Fibroblast of the aortic adventitia (primary cell): ENCODE measurements at regions not wholly inside any gene's neighbourhood (a gene's known extent, or its start where the extent isn't known, plus 50 kb on each side); places are given as distances from the start of the nearest gene placed in this dataset.

Experiments
- DNase-seq: peaks from one replicate; pipeline ENCODE4 v3.0.0-alpha.2; 2010; ENCODE audit warnings: low read depth
- H3K4me3 ChIP-seq: 2 replicates; pipeline ENCODE4 v1.5.1; 2011; ENCODE audit warnings: low read depth, mild to moderate bottlenecking, control low read depth, low read length, moderate library complexity
- CTCF ChIP-seq: IDR thresholded peaks from 2 replicates; pipeline ENCODE4 v1.5.1; 2011; ENCODE audit warnings: mild to moderate bottlenecking, low read length, control low read depth, inconsistent platforms; ENCODE audit not compliant: insufficient read depth

- no peak for DNase-seq
- TF ChIP-seq CTCF: no peak
- H3K4me3 ChIP-seq: no peak overlapping the region
Measured at GRCh38 chr17:49906531-49907136, 58.8 kb upstream of the TAC4 start.

GRCh38 chr17:49907279-49907678 lies 59.4 kb upstream of the TAC4 start:
- DNase-seq: no peak
- no peak overlapping the region for H3K4me3 ChIP-seq
- no peak for TF ChIP-seq CTCF

- no peak for DNase-seq
- TF ChIP-seq CTCF: no peak
- H3K4me3 ChIP-seq: no peak overlapping the region
Measured at GRCh38 chr17:49908782-49909714, 59.9 kb upstream of the DLX4 start.

GRCh38 chr17:49910094-49910857 lies 58.7 kb upstream of the DLX4 start:
- DNase-seq: no peak
- no peak overlapping the region for H3K4me3 ChIP-seq
- TF ChIP-seq CTCF: no peak

- no peak for TF ChIP-seq CTCF
- H3K4me3 ChIP-seq: no peak overlapping the region
- DNase-seq: no peak
Measured at GRCh38 chr17:49910858-49911204, 58.2 kb upstream of the DLX4 start.

GRCh38 chr17:49911719-49912118 lies 57.3 kb upstream of the DLX4 start:
- no peak overlapping the region for H3K4me3 ChIP-seq
- DNase-seq: no peak
- no peak for TF ChIP-seq CTCF
